ENCODE measurements at regions not wholly inside any gene's neighbourhood (a gene's known extent, or its start where the extent isn't known, plus 50 kb on each side); places are given as distances from the start of the nearest gene placed in this dataset.

GRCh38 chr3:194830978-194831377 is 145.3 kb downstream of the FAM43A start:
- Histone ChIP-seq H3K4me3 (ENCODE audit: low read depth in 2 of 2, low read length in 1 of 2) (no peak overlapping the region), H3K4me1 (ENCODE audit: control insufficient read depth in 1 of 2, insufficient read depth in 2 of 2, low read depth in 1 of 2, low read length in 1 of 2) (peaks cover 0 to 9% of the 10 kb centered on the region in 2 experiments; a peak in 2 of 4 replicates), H2AFZ (ENCODE audit: low read depth) (no peak overlapping the region), H3K9me3 (no peaks in the 10 kb centered on the region), H3K79me2 (ENCODE audit: insufficient read depth) (no peaks in the 10 kb centered on the region), H3K36me3 (replicated peaks in 1 of 2; ENCODE audit: control insufficient read depth in 1 of 2, insufficient read depth in 2 of 2, low read length in 1 of 2) (no peaks in the 10 kb centered on the region), H3K4me2 (no peak overlapping the region), H3K27me3 (ENCODE audit: insufficient read depth) (no peaks in the 10 kb centered on the region), H4K20me1 (ENCODE audit: insufficient read depth) (no peaks in the 10 kb centered on the region), H3K9ac (no peak overlapping the region), H3K9me2 (no peaks in the 10 kb centered on the region), H3K27ac (ENCODE audit: low read depth in 2 of 2, low read length in 1 of 2) (no peak overlapping the region), H3F3A (replicated peaks; ENCODE audit: insufficient read depth) (no peaks in the 10 kb centered on the region)
- 90% methylated on average over 1 of the region's 1 CpG for WGBS (ENCODE audit: low lambda C conversion rate)
- ChIA-PET POLR2A (interaction anchor here (1.5 kb wide), 1 partner anchor 145 kb away, joined by 3 read pairs; no protein-coding TSS in a partner anchor), CTCF (interaction anchor here (1.4 kb wide), 1 partner anchor 276 kb away, joined by 3 read pairs; no protein-coding TSS in a partner anchor)
- no peak for DNase-seq
- no peak for TF ChIP-seq CHD2 (IDR thresholded peaks at IDR 0.05; ENCODE audit: low read length, partially characterized antibody)

DNA sequence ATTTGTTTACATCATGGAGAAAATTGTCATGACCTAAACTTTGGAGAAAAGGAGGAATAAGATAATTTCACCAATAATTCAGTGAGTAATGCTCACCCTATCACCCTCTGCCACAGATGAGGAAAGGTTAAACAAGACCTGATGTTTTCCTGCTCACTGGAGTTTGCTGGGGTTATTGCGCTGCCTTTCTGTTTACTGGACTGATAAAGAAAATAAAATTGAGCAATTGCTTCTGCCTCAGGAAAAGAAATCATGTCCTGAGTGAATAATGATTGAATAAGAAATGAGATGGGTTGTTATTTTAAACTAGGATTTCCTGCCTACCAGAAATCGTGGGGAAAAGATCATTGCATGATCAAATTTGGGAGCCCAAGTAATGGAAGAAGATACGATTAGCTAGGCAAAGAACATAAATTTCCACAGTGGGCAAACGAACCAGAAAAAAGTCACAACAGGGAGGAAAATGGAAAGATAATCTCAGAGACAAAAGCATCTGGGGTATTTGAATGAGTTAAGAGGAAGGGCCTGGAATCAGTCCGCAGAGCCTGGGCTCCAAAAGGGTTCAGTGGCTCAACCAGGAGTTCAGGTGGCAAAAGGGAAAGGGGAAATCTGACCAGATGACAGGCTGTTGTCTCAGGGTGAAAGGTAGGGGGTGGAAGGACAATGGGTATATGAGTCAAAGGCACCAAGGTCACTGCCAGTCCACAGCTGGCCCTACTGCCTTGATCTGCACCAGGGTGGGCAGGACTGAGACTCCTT is 146.8 kb downstream of the FAM43A start:
- peak overlapping the region in 1 of 2 experiments; percentile 36; a peak in 2 of 4 replicates for H3K27ac ChIP-seq (ENCODE audit: low read depth in 2 of 2, low read length in 1 of 2)
- CTCF ChIA-PET = interaction anchor here (0.9 to 1.1 kb wide), 2 partner anchors 19 to 146 kb away, joined by 3 read pairs; no protein-coding TSS in a partner anchor
- H3K9ac ChIP-seq = no peak overlapping the region
- 49% methylated on average over 5 of the region's 5 CpGs for WGBS (ENCODE audit: low lambda C conversion rate)
- H3K79me2 ChIP-seq (ENCODE audit: insufficient read depth) = no peaks in the 10 kb centered on the region
- H3K9me2 ChIP-seq = no peaks in the 10 kb centered on the region
- no peaks in the 10 kb centered on the region for H4K20me1 ChIP-seq (ENCODE audit: insufficient read depth)
- POLR2A ChIA-PET = no interaction called here
- H3K27me3 ChIP-seq (ENCODE audit: insufficient read depth) = no peaks in the 10 kb centered on the region
- no peaks in the 10 kb centered on the region for H3K9me3 ChIP-seq
- peaks cover 0 to 11% of the 10 kb centered on the region in 2 experiments; a peak in 2 of 4 replicates for H3K4me1 ChIP-seq (ENCODE audit: control insufficient read depth in 1 of 2, insufficient read depth in 2 of 2, low read depth in 1 of 2, low read length in 1 of 2)
- TF ChIP-seq, protein P1, sequence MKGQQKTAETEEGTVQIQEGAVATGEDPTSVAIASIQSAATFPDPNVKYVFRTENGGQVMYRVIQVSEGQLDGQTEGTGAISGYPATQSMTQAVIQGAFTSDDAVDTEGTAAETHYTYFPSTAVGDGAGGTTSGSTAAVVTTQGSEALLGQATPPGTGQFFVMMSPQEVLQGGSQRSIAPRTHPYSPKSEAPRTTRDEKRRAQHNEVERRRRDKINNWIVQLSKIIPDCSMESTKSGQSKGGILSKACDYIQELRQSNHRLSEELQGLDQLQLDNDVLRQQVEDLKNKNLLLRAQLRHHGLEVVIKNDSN (IDR thresholded peaks at IDR 0.05; ENCODE audit: borderline replicate concordance, low read depth) = no peak
- TF ChIP-seq EP300 (IDR thresholded peaks at IDR 0.05; ENCODE audit: borderline replicate concordance in 1 of 2, low read depth in 1 of 2, low read length in 1 of 2) = peak in 1 of 2 experiments; percentile 59; a peak in 1 of 4 replicates
- H2AFZ ChIP-seq (ENCODE audit: low read depth) = no peak overlapping the region
- no peaks in the 10 kb centered on the region for H3F3A ChIP-seq (replicated peaks; ENCODE audit: insufficient read depth)
- H3K4me2 ChIP-seq = no peak overlapping the region
- DNase-seq = peak; percentile 58
- H3K4me3 ChIP-seq (ENCODE audit: low read depth in 2 of 2, low read length in 1 of 2) = no peak overlapping the region
- H3K36me3 ChIP-seq (replicated peaks in 1 of 2; ENCODE audit: control insufficient read depth in 1 of 2, insufficient read depth in 2 of 2, low read length in 1 of 2) = no peaks in the 10 kb centered on the region

GRCh38 chr3:194833114-194833910 is 147.6 kb downstream of the FAM43A start:
- POLR2A ChIA-PET = no interaction called here
- H3F3A ChIP-seq (replicated peaks; ENCODE audit: insufficient read depth) = no peaks in the 10 kb centered on the region
- no peaks in the 10 kb centered on the region for H3K79me2 ChIP-seq (ENCODE audit: insufficient read depth)
- no peaks in the 10 kb centered on the region for H3K9me2 ChIP-seq
- H2AFZ ChIP-seq (ENCODE audit: low read depth) = no peak overlapping the region
- no peak for DNase-seq
- H3K36me3 ChIP-seq (replicated peaks in 1 of 2; ENCODE audit: control insufficient read depth in 1 of 2, insufficient read depth in 2 of 2, low read length in 1 of 2) = no peaks in the 10 kb centered on the region
- H3K9ac ChIP-seq = no peak overlapping the region
- H3K27ac ChIP-seq (ENCODE audit: low read depth in 2 of 2, low read length in 1 of 2) = no peak overlapping the region
- WGBS (ENCODE audit: low lambda C conversion rate) = 80% methylated on average over 14 of the region's 14 CpGs
- H3K4me1 ChIP-seq (ENCODE audit: control insufficient read depth in 1 of 2, insufficient read depth in 2 of 2, low read depth in 1 of 2, low read length in 1 of 2) = peaks cover 0 to 18% of the 10 kb centered on the region in 2 experiments; a peak in 2 of 4 replicates
- H3K4me2 ChIP-seq = no peak overlapping the region
- no peak overlapping the region for H3K4me3 ChIP-seq (ENCODE audit: low read depth in 2 of 2, low read length in 1 of 2)
- no peaks in the 10 kb centered on the region for H4K20me1 ChIP-seq (ENCODE audit: insufficient read depth)
- H3K27me3 ChIP-seq (ENCODE audit: insufficient read depth) = no peaks in the 10 kb centered on the region
- CTCF ChIA-PET = interaction anchor here (0.8 to 1.1 kb wide), 3 partner anchors 18 to 150 kb away, joined by 3 read pairs; no protein-coding TSS in a partner anchor
- H3K9me3 ChIP-seq = no peaks in the 10 kb centered on the region
- TF ChIP-seq EP300 (IDR thresholded peaks at IDR 0.05; ENCODE audit: borderline replicate concordance in 1 of 2, low read depth in 1 of 2, low read length in 1 of 2) (no peak), RCOR1 (IDR thresholded peaks at IDR 0.05; ENCODE audit: low read length) (no peak), RFX5 (IDR thresholded peaks at IDR 0.05; ENCODE audit: low read length) (no peak), ELF1 (IDR thresholded peaks at IDR 0.05) (no peak), SMC3 (IDR thresholded peaks at IDR 0.05; ENCODE audit: low read depth, low read length) (no peak), REST (IDR thresholded peaks at IDR 0.05; ENCODE audit: low read depth, low read length) (no peak)
- TF ChIP-seq, protein P2, sequence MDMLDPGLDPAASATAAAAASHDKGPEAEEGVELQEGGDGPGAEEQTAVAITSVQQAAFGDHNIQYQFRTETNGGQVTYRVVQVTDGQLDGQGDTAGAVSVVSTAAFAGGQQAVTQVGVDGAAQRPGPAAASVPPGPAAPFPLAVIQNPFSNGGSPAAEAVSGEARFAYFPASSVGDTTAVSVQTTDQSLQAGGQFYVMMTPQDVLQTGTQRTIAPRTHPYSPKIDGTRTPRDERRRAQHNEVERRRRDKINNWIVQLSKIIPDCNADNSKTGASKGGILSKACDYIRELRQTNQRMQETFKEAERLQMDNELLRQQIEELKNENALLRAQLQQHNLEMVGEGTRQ (IDR thresholded peaks at IDR 0.05; ENCODE audit: borderline replicate concordance, low read depth, low read length) = no peak
- TF ChIP-seq, protein P3, sequence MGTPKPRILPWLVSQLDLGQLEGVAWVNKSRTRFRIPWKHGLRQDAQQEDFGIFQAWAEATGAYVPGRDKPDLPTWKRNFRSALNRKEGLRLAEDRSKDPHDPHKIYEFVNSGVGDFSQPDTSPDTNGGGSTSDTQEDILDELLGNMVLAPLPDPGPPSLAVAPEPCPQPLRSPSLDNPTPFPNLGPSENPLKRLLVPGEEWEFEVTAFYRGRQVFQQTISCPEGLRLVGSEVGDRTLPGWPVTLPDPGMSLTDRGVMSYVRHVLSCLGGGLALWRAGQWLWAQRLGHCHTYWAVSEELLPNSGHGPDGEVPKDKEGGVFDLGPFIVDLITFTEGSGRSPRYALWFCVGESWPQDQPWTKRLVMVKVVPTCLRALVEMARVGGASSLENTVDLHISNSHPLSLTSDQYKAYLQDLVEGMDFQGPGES (IDR thresholded peaks at IDR 0.05; ENCODE audit: low read depth, low read length) = no peak
